Adrenal gland (tissue), 5 donors: ENCODE measurements at regions not wholly inside any gene's neighbourhood (a gene's known extent, or its start where the extent isn't known, plus 50 kb on each side); places are given as distances from the start of the nearest gene placed in this dataset.

ENCODE experiments used
- CTCF ChIP-seq, 6 experiments: fragments of 450-650 bp in 4 of 6; fragments of 200-600 bp in 2 of 6; sonication (generic) in 1 of 6; IDR thresholded peaks; 1 replicate in 5 of 6; 2 replicates in 1 of 6; pipeline versions ENCODE4 v1.5.1 to v1.8.0; 2016 to 2021; ENCODE audit warnings: antibody characterized with exemption in 6 of 6, mild to moderate bottlenecking in 2 of 6, moderate library complexity in 1 of 6
- POLR2A ChIP-seq, 2 donors: fragments of 450-650 bp; IDR thresholded peaks; one replicate each; pipeline ENCODE4 v1.6.1; 2017; ENCODE audit warnings: antibody characterized with exemption in 2 of 2, mild to moderate bottlenecking in 2 of 2, moderate library complexity in 1 of 2
- donor health status: DM: no; HTN: no; CAD: no.

GRCh38 chr5:2280318-2280717, 397.6 kb upstream of the IRX4 start:
- TF ChIP-seq CTCF (IDR thresholded peaks at IDR 0.05) (no peak), POLR2A (IDR thresholded peaks at IDR 0.05) (no peak)
